ENCODE measurements at regions not wholly inside any gene's neighbourhood (a gene's known extent, or its start where the extent isn't known, plus 50 kb on each side); places are given as distances from the start of the nearest gene placed in this dataset.
"Not testable (repeated sequence)": the region's sequence is repeated elsewhere in the genome, so short reads cannot be mapped to it uniquely, and the experiment has no call there.

GRCh38 chr2:126059379-126059778, 596.6 kb upstream of the GYPC start:
- H3K27me3 ChIP-seq (replicated peaks; ENCODE audit: control insufficient read depth, insufficient read depth, low read length) = no peaks in the 10 kb centered on the region
- H3K4me1 ChIP-seq (ENCODE audit: control insufficient read depth, insufficient read depth, low read length) = no peaks in the 10 kb centered on the region
- no peak for DNase-seq (ENCODE audit: low read depth)
- no peak overlapping the region for H3K4me3 ChIP-seq (ENCODE audit: low read length)
- H3K9ac ChIP-seq (ENCODE audit: low read length) = no peak overlapping the region
- H3K36me3 ChIP-seq (ENCODE audit: control insufficient read depth, insufficient read depth, low read length, severe bottlenecking) = no peaks in the 10 kb centered on the region
- H3K9me3 ChIP-seq (ENCODE audit: control insufficient read depth, low read length) = peaks cover 26% of the 10 kb centered on the region

- H3K4me1 ChIP-seq (ENCODE audit: control insufficient read depth, insufficient read depth, low read length) = no peaks in the 10 kb centered on the region
- no peak overlapping the region for H3K4me3 ChIP-seq (ENCODE audit: low read length)
- H3K9ac ChIP-seq (ENCODE audit: low read length) = no peak overlapping the region
- H3K27me3 ChIP-seq (replicated peaks; ENCODE audit: control insufficient read depth, insufficient read depth, low read length) = no peaks in the 10 kb centered on the region
- H3K9me3 ChIP-seq (ENCODE audit: control insufficient read depth, low read length) = peaks cover 4% of the 10 kb centered on the region
- no peak for DNase-seq (ENCODE audit: low read depth)
- no peaks in the 10 kb centered on the region for H3K36me3 ChIP-seq (ENCODE audit: control insufficient read depth, insufficient read depth, low read length, severe bottlenecking)
Measured at GRCh38 chr2:126085011-126085795, 570.8 kb upstream of the GYPC start.

GRCh38 chr2:126100962-126101361, 555.0 kb upstream of the GYPC start:
- DNase-seq (ENCODE audit: low read depth) = no peak
- peaks cover 9% of the 10 kb centered on the region for H3K9me3 ChIP-seq (ENCODE audit: control insufficient read depth, low read length)
- H3K9ac ChIP-seq (ENCODE audit: low read length) = no peak overlapping the region
- H3K27me3 ChIP-seq (replicated peaks; ENCODE audit: control insufficient read depth, insufficient read depth, low read length) = no peaks in the 10 kb centered on the region
- no peaks in the 10 kb centered on the region for H3K4me1 ChIP-seq (ENCODE audit: control insufficient read depth, insufficient read depth, low read length)
- no peak overlapping the region for H3K4me3 ChIP-seq (ENCODE audit: low read length)
- H3K36me3 ChIP-seq (ENCODE audit: control insufficient read depth, insufficient read depth, low read length, severe bottlenecking) = no peaks in the 10 kb centered on the region

- Histone ChIP-seq H3K4me3 (ENCODE audit: low read length) (no peak overlapping the region), H3K36me3 (ENCODE audit: control insufficient read depth, insufficient read depth, low read length, severe bottlenecking) (no peaks in the 10 kb centered on the region), H3K9ac (ENCODE audit: low read length) (no peak overlapping the region), H3K4me1 (ENCODE audit: control insufficient read depth, insufficient read depth, low read length) (no peaks in the 10 kb centered on the region), H3K9me3 (ENCODE audit: control insufficient read depth, low read length) (peaks cover 5% of the 10 kb centered on the region), H3K27me3 (replicated peaks; ENCODE audit: control insufficient read depth, insufficient read depth, low read length) (no peaks in the 10 kb centered on the region)
- DNase-seq (ENCODE audit: low read depth) = no peak
Measured at GRCh38 chr2:126106006-126106405, 550.0 kb upstream of the GYPC start.

- Histone ChIP-seq H3K36me3 (ENCODE audit: control insufficient read depth, insufficient read depth, low read length, severe bottlenecking) (no peaks in the 10 kb centered on the region), H3K4me3 (ENCODE audit: low read length) (no peak overlapping the region), H3K9ac (ENCODE audit: low read length) (no peak overlapping the region), H3K4me1 (ENCODE audit: control insufficient read depth, insufficient read depth, low read length) (no peaks in the 10 kb centered on the region), H3K9me3 (ENCODE audit: control insufficient read depth, low read length) (peaks cover 5% of the 10 kb centered on the region), H3K27me3 (replicated peaks; ENCODE audit: control insufficient read depth, insufficient read depth, low read length) (no peaks in the 10 kb centered on the region)
- DNase-seq (ENCODE audit: low read depth) = no peak
Measured at GRCh38 chr2:126107883-126108282, 548.1 kb upstream of the GYPC start.

- Histone ChIP-seq H3K27me3 (replicated peaks; ENCODE audit: control insufficient read depth, insufficient read depth, low read length) (no peaks in the 10 kb centered on the region), H3K4me3 (ENCODE audit: low read length) (no peak overlapping the region), H3K4me1 (ENCODE audit: control insufficient read depth, insufficient read depth, low read length) (no peaks in the 10 kb centered on the region), H3K36me3 (ENCODE audit: control insufficient read depth, insufficient read depth, low read length, severe bottlenecking) (no peaks in the 10 kb centered on the region), H3K9ac (ENCODE audit: low read length) (no peak overlapping the region), H3K9me3 (ENCODE audit: control insufficient read depth, low read length) (no peaks in the 10 kb centered on the region)
- DNase-seq (ENCODE audit: low read depth) = no peak
Measured at GRCh38 chr2:126115975-126116374, 540.0 kb upstream of the GYPC start.

GRCh38 chr2:126117886-126118285, 538.1 kb upstream of the GYPC start:
- Histone ChIP-seq H3K9me3 (ENCODE audit: control insufficient read depth, low read length) (no peaks in the 10 kb centered on the region), H3K4me3 (ENCODE audit: low read length) (no peak overlapping the region), H3K4me1 (ENCODE audit: control insufficient read depth, insufficient read depth, low read length) (no peaks in the 10 kb centered on the region), H3K9ac (ENCODE audit: low read length) (no peak overlapping the region), H3K27me3 (replicated peaks; ENCODE audit: control insufficient read depth, insufficient read depth, low read length) (no peaks in the 10 kb centered on the region), H3K36me3 (ENCODE audit: control insufficient read depth, insufficient read depth, low read length, severe bottlenecking) (no peaks in the 10 kb centered on the region)
- DNase-seq (ENCODE audit: low read depth) = no peak

GRCh38 chr2:126145752-126146151, 510.2 kb upstream of the GYPC start:
- no peaks in the 10 kb centered on the region for H3K36me3 ChIP-seq (ENCODE audit: control insufficient read depth, insufficient read depth, low read length, severe bottlenecking)
- no peak overlapping the region for H3K9ac ChIP-seq (ENCODE audit: low read length)
- DNase-seq (ENCODE audit: low read depth) = no peak
- H3K4me1 ChIP-seq (ENCODE audit: control insufficient read depth, insufficient read depth, low read length) = no peaks in the 10 kb centered on the region
- H3K9me3 ChIP-seq (ENCODE audit: control insufficient read depth, low read length) = peaks cover 10% of the 10 kb centered on the region
- H3K27me3 ChIP-seq (replicated peaks; ENCODE audit: control insufficient read depth, insufficient read depth, low read length) = no peaks in the 10 kb centered on the region
- no peak overlapping the region for H3K4me3 ChIP-seq (ENCODE audit: low read length)

GRCh38 chr2:126154256-126154785, 501.6 kb upstream of the GYPC start:
- Histone ChIP-seq H3K27me3 (replicated peaks; ENCODE audit: control insufficient read depth, insufficient read depth, low read length) (no peaks in the 10 kb centered on the region), H3K9me3 (ENCODE audit: control insufficient read depth, low read length) (peaks cover 8% of the 10 kb centered on the region), H3K36me3 (ENCODE audit: control insufficient read depth, insufficient read depth, low read length, severe bottlenecking) (no peaks in the 10 kb centered on the region), H3K4me3 (ENCODE audit: low read length) (no peak overlapping the region), H3K9ac (ENCODE audit: low read length) (no peak overlapping the region), H3K4me1 (ENCODE audit: control insufficient read depth, insufficient read depth, low read length) (no peaks in the 10 kb centered on the region)
- no peak for DNase-seq (ENCODE audit: low read depth)

GRCh38 chr2:126160950-126161349, 495.0 kb upstream of the GYPC start:
- H3K36me3 ChIP-seq (ENCODE audit: control insufficient read depth, insufficient read depth, low read length, severe bottlenecking); H3K4me3 ChIP-seq (ENCODE audit: low read length); DNase-seq (ENCODE audit: low read depth); H3K27me3 ChIP-seq (replicated peaks; ENCODE audit: control insufficient read depth, insufficient read depth, low read length); H3K9ac ChIP-seq (ENCODE audit: low read length); H3K4me1 ChIP-seq (ENCODE audit: control insufficient read depth, insufficient read depth, low read length); H3K9me3 ChIP-seq (ENCODE audit: control insufficient read depth, low read length): not testable (repeated sequence)

GRCh38 chr2:126172631-126173184, 483.2 kb upstream of the GYPC start:
- H3K9ac ChIP-seq (ENCODE audit: low read length) = no peak overlapping the region
- no peaks in the 10 kb centered on the region for H3K4me1 ChIP-seq (ENCODE audit: control insufficient read depth, insufficient read depth, low read length)
- no peak for DNase-seq (ENCODE audit: low read depth)
- no peaks in the 10 kb centered on the region for H3K36me3 ChIP-seq (ENCODE audit: control insufficient read depth, insufficient read depth, low read length, severe bottlenecking)
- no peaks in the 10 kb centered on the region for H3K9me3 ChIP-seq (ENCODE audit: control insufficient read depth, low read length)
- H3K27me3 ChIP-seq (replicated peaks; ENCODE audit: control insufficient read depth, insufficient read depth, low read length) = no peaks in the 10 kb centered on the region
- no peak overlapping the region for H3K4me3 ChIP-seq (ENCODE audit: low read length)

Data from adipocyte (in vitro differentiated cells).